ENCODE measurements at regions not wholly inside any gene's neighbourhood (a gene's known extent, or its start where the extent isn't known, plus 50 kb on each side); places are given as distances from the start of the nearest gene placed in this dataset.
A peak's percentile ranks its signal among the peaks of the same experiment; 100 is the strongest.

- Histone ChIP-seq H3K9me2 (replicated peaks; ENCODE audit: insufficient read depth) (no peaks in the 10 kb centered on the region), H4K20me1 (ENCODE audit: insufficient read depth, poor library complexity, severe bottlenecking) (no peaks in the 10 kb centered on the region), H3K27ac (no peak overlapping the region), H3K27me3 (no peaks in the 10 kb centered on the region), H3K9me3 (ENCODE audit: low read depth) (no peaks in the 10 kb centered on the region), H3K4me3 (no peak overlapping the region), H2AFZ (no peak overlapping the region), H3K36me3 (replicated peaks; ENCODE audit: insufficient read depth, low read depth) (no peaks in the 10 kb centered on the region), H3K4me2 (no peak overlapping the region), H3K79me2 (no peaks in the 10 kb centered on the region), H3K4me1 (ENCODE audit: insufficient read depth) (no peaks in the 10 kb centered on the region)
- no peak for DNase-seq (ENCODE audit: low spot score)
- TF ChIP-seq CTCF (IDR thresholded peaks at IDR 0.05; ENCODE audit: poor library complexity) (no peak), EZH2phosphoT487 (IDR thresholded peaks at IDR 0.05; ENCODE audit: low read depth, severe bottlenecking, unreplicated experiment) (no peak), EZH2 (IDR thresholded peaks at IDR 0.05; ENCODE audit: borderline replicate concordance) (no peak)
- WGBS (ENCODE audit: low lambda C conversion rate, missing lambda C conversion rate), result 97% methylated on average over 3 of the region's 3 CpGs
These were observed 293.6 kb downstream of the ACTL7B start for GRCh38 chr9:108562176-108562575.

GRCh38 chr9:108559432-108559831 is 296.4 kb downstream of the ACTL7B start:
- DNase-seq (ENCODE audit: low spot score), result no peak
- Histone ChIP-seq H4K20me1 (ENCODE audit: insufficient read depth, poor library complexity, severe bottlenecking) (no peaks in the 10 kb centered on the region), H3K4me2 (no peak overlapping the region), H3K27ac (no peak overlapping the region), H3K27me3 (no peaks in the 10 kb centered on the region), H3K36me3 (replicated peaks; ENCODE audit: insufficient read depth, low read depth) (no peaks in the 10 kb centered on the region), H3K4me3 (no peak overlapping the region), H3K9me3 (ENCODE audit: low read depth) (no peaks in the 10 kb centered on the region), H3K79me2 (no peaks in the 10 kb centered on the region), H3K4me1 (ENCODE audit: insufficient read depth) (no peaks in the 10 kb centered on the region), H2AFZ (no peak overlapping the region), H3K9me2 (replicated peaks; ENCODE audit: insufficient read depth) (no peaks in the 10 kb centered on the region)
- WGBS (ENCODE audit: low lambda C conversion rate, missing lambda C conversion rate), result 84% methylated on average over 2 of the region's 2 CpGs
- TF ChIP-seq EZH2phosphoT487 (IDR thresholded peaks at IDR 0.05; ENCODE audit: low read depth, severe bottlenecking, unreplicated experiment) (no peak), EZH2 (IDR thresholded peaks at IDR 0.05; ENCODE audit: borderline replicate concordance) (no peak), CTCF (IDR thresholded peaks at IDR 0.05; ENCODE audit: poor library complexity) (no peak)

DNA sequence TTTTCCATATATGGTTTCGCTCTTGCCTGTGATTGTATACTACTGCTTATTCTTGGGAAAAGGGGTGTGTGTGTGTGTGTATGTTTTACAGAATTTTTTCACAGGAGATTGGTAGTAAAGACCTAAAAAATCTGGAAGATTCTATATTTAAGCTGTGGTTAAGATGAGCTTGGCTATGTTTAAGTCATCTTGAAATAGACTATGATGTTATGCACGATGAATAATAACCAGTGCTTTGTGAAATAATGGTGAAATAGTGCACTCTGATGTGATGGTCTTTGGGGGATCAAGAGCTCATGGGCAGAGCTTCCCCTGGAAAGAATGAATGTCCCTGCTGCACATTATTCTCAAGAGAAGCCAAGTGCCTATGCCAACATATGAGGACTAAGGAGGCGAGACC is 301.0 kb downstream of the ACTL7B start:
- Histone ChIP-seq H4K20me1 (ENCODE audit: insufficient read depth, poor library complexity, severe bottlenecking) (no peaks in the 10 kb centered on the region), H3K9me2 (replicated peaks; ENCODE audit: insufficient read depth) (no peaks in the 10 kb centered on the region), H3K4me1 (ENCODE audit: insufficient read depth) (no peaks in the 10 kb centered on the region), H3K9me3 (ENCODE audit: low read depth) (no peaks in the 10 kb centered on the region), H3K4me2 (no peak overlapping the region), H3K79me2 (no peaks in the 10 kb centered on the region), H3K27me3 (no peaks in the 10 kb centered on the region), H3K27ac (no peak overlapping the region), H2AFZ (no peak overlapping the region), H3K36me3 (replicated peaks; ENCODE audit: insufficient read depth, low read depth) (no peaks in the 10 kb centered on the region), H3K4me3 (no peak overlapping the region)
- no peak for DNase-seq (ENCODE audit: low spot score)
- 96% methylated on average over 3 of the region's 3 CpGs for WGBS (ENCODE audit: low lambda C conversion rate, missing lambda C conversion rate)
- TF ChIP-seq EZH2 (IDR thresholded peaks at IDR 0.05; ENCODE audit: borderline replicate concordance), result no peak
- no peak for TF ChIP-seq CTCF (IDR thresholded peaks at IDR 0.05; ENCODE audit: poor library complexity)
- no peak for TF ChIP-seq EZH2phosphoT487 (IDR thresholded peaks at IDR 0.05; ENCODE audit: low read depth, severe bottlenecking, unreplicated experiment)

DNA sequence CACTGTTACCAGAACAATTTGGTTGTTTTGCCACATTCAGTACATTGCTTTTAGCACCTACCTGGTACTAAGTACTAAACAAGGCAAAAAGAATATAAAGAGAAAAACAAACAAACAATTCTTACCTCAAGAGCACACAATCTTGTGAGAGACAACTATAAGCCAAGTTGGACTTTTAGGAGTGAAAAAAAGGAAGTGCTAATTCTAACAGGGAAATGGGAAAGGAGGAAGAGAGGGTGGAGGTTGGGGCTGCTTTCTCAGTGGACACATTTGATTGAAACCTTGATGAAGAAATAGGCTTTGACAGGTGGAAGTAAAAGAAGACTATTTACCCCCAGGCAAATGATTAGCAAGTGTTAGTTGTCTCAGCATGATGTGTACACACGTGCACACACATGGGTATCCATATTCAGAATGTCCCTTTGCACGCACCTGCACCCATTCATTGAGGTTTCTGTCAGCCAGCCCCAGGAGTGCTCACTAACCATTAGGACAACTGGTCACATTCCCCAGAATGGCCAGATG is 302.6 kb downstream of the ACTL7B start:
- TF ChIP-seq EZH2phosphoT487 (IDR thresholded peaks at IDR 0.05; ENCODE audit: low read depth, severe bottlenecking, unreplicated experiment), result no peak
- TF ChIP-seq EZH2 (IDR thresholded peaks at IDR 0.05; ENCODE audit: borderline replicate concordance), result no peak
- no peak for TF ChIP-seq CTCF (IDR thresholded peaks at IDR 0.05; ENCODE audit: poor library complexity)
- no peaks in the 10 kb centered on the region for H3K36me3 ChIP-seq (replicated peaks; ENCODE audit: insufficient read depth, low read depth)
- no peaks in the 10 kb centered on the region for H3K79me2 ChIP-seq
- H3K27me3 ChIP-seq, result no peaks in the 10 kb centered on the region
- no peaks in the 10 kb centered on the region for H3K4me1 ChIP-seq (ENCODE audit: insufficient read depth)
- no peak for DNase-seq (ENCODE audit: low spot score)
- H3K9me3 ChIP-seq (ENCODE audit: low read depth), result no peaks in the 10 kb centered on the region
- WGBS (ENCODE audit: low lambda C conversion rate, missing lambda C conversion rate), result 82% methylated on average over 2 of the region's 2 CpGs
- no peak overlapping the region for H2AFZ ChIP-seq
- no peak overlapping the region for H3K4me3 ChIP-seq
- H3K4me2 ChIP-seq, result no peak overlapping the region
- H3K9me2 ChIP-seq (replicated peaks; ENCODE audit: insufficient read depth), result no peaks in the 10 kb centered on the region
- H4K20me1 ChIP-seq (ENCODE audit: insufficient read depth, poor library complexity, severe bottlenecking), result no peaks in the 10 kb centered on the region
- H3K27ac ChIP-seq, result peak overlapping the region; percentile 15
